IPS-15b (cell line): ENCODE measurements at regions not wholly inside any gene's neighbourhood (a gene's known extent, or its start where the extent isn't known, plus 50 kb on each side); places are given as distances from the start of the nearest gene placed in this dataset.

ENCODE experiments used
- H3K27me3 ChIP-seq: one replicate; pipeline ENCODE4 v1.6.1; 2013; ENCODE audit warnings: low read length; ENCODE audit not compliant: control insufficient read depth, insufficient read depth
- H3K36me3 ChIP-seq: one replicate; pipeline ENCODE4 v1.6.1; 2013; ENCODE audit warnings: low read length; ENCODE audit not compliant: control insufficient read depth, insufficient read depth
- H3K4me1 ChIP-seq: one replicate; pipeline ENCODE4 v1.6.1; 2013; ENCODE audit warnings: mild to moderate bottlenecking, low read length; ENCODE audit not compliant: control insufficient read depth, insufficient read depth
- H3K4me3 ChIP-seq: one replicate; pipeline ENCODE4 v1.5.1; 2013; ENCODE audit warnings: low read depth, low read length
- H3K9ac ChIP-seq: one replicate; pipeline ENCODE4 v1.6.1; 2013; ENCODE audit warnings: low read depth, mild to moderate bottlenecking, low read length
- H3K9me3 ChIP-seq: one replicate; pipeline ENCODE4 v1.6.1; 2013; ENCODE audit warnings: mild to moderate bottlenecking, low read length; ENCODE audit not compliant: control insufficient read depth, insufficient read depth

DNA sequence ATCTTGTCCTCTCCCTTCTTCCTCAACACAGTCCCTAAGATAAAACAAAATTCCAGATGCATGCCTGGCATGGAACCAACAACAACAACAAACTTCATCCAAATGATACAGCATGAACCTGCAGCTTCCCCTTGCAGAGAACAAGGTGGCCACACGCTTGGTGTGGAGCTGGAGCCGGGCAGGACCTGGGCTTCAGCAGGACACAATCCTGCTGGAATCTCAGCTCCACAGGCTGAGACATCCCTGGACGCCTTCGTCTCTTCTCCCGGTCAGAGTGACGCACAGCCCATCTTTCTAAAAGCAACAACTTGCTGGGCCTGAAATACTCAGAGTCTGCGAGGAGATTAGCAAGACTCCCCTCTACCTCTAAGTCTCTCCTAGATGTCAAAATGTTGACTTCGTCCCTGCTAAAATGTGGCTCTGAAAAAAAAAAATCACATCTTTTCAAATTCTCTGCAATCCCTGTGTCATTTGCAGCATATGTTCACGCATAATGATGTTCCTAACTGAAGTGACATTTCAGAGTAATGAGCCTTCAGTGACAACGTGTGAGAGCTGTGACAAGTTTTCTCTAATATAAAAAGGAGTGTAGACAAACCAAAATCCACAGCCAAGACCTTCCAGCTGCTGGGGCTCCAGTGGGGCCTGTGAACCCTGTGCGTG lies 1232.3 kb downstream of the TBC1D22A start:
- Histone ChIP-seq H3K9ac (no peak overlapping the region), H3K4me3 (no peak overlapping the region), H3K27me3 (no peaks in the 10 kb centered on the region), H3K36me3 (no peaks in the 10 kb centered on the region), H3K9me3 (no peaks in the 10 kb centered on the region), H3K4me1 (no peaks in the 10 kb centered on the region)

DNA sequence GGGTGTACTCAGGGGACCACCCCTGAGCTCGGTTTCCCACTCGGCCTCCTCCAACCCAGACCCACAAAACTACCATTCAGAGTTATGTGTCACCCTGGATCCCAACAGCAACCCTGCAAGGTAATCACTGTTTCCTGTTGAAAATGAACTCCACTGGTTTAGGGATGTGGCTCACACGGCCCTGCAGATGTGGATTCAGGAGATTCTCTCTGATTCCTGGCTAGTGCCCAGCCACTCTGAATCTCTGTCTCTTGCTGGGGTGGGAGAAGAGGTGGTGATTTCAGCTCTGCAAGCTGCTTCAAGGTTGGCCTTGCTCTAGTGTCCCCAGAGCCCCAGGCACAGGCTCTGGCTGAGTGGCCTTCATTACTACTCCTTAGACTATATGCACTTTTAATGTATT lies 1231.6 kb downstream of the TBC1D22A start:
- Histone ChIP-seq H3K9me3 (no peaks in the 10 kb centered on the region), H3K27me3 (no peaks in the 10 kb centered on the region), H3K36me3 (no peaks in the 10 kb centered on the region), H3K4me1 (no peaks in the 10 kb centered on the region), H3K4me3 (no peak overlapping the region), H3K9ac (no peak overlapping the region)

DNA sequence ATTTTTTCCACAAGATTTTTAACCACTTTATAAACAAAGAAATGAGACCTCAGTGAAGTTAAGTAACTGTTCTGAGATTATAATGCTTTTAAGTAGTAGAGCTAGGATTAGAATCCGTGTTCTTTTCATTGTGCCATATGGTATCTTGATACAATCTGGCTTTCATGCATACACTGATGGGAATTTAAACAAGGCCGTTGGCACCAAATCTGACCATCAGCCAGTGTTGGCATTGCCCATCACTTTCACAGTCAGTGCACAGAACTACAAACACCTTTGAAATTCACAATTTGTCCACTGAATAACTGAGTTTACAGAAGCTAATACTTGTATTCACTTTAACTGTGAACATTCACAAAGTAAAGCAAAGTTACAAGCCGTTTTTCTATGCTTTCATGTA lies 1228.0 kb downstream of the TBC1D22A start:
- no peaks in the 10 kb centered on the region for H3K9me3 ChIP-seq
- no peaks in the 10 kb centered on the region for H3K27me3 ChIP-seq
- H3K4me1 ChIP-seq, result no peaks in the 10 kb centered on the region
- H3K4me3 ChIP-seq, result no peak overlapping the region
- no peaks in the 10 kb centered on the region for H3K36me3 ChIP-seq
- H3K9ac ChIP-seq, result no peak overlapping the region

DNA sequence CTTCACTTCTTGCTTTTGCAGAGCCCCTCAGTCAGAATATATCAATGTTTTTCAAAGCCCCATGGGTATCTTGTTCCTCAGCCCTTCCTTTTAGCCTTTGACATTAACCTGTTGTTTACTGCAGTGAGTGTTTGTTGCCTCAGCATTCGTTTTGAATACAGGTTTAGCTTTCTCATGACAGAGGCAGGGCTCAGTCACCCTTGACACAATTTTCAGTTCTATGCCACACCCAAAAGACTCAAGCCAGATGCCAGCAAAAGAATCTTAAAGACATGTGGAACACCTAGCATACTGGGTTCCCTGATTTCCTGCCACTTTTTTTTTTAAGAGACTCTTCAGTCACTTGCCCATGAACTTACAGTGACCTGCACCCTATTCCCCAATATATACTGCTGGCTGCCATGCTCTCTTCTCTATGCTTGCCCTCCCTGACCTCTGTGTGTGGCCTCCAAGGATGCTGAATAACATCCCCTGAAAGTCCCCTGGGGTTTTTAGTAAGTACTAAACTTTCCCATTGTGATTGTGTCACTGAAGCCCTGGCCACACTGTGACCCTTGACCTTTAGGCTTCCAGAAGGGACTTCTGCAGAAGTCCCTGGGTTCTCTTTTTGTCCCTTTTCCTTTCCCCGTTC lies 1225.5 kb downstream of the TBC1D22A start:
- H3K4me1 ChIP-seq, result no peaks in the 10 kb centered on the region
- no peaks in the 10 kb centered on the region for H3K36me3 ChIP-seq
- H3K9me3 ChIP-seq, result no peaks in the 10 kb centered on the region
- H3K4me3 ChIP-seq, result no peak overlapping the region
- no peak overlapping the region for H3K9ac ChIP-seq
- no peaks in the 10 kb centered on the region for H3K27me3 ChIP-seq

DNA sequence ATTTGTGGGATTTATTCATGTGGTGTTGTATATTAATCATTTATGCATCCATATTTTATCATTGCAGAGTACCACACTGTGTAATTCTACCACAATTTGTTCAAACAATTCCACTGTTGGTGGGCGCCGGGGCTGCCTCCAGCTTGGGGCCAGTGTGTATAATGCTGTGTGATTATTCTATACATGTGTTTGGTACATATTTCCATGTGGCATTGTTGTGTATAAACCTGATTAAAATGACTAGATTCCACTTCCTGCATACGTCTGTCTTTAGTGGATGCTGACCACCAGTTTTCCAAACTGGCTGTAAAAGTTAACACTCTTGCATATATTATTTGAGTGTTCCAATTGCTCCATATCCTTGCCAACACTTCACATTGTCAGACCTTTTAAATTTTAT lies 1213.8 kb downstream of the TBC1D22A start:
- Histone ChIP-seq H3K36me3 (no peaks in the 10 kb centered on the region), H3K27me3 (no peaks in the 10 kb centered on the region), H3K9me3 (no peaks in the 10 kb centered on the region)

DNA sequence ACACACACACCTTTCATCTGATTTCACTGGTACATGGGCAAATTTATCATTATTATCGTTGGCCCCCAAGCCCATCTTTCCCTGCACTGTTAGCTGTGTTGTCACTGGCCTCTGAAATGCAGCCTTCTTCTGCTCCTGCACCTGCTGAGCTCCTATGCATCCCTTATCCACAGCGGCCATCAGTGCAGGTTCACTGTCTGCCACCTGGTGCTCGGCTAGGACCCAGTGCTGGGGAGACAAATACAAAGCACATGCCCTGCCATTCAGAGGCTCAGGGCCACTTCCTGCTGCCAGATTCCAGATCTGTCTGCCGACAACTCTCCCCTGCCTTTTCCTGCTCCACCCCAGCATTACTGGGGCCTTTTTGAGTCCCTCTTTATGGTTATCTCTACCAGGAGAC lies 1205.4 kb downstream of the TBC1D22A start:
- H3K36me3 ChIP-seq, result no peaks in the 10 kb centered on the region
- no peaks in the 10 kb centered on the region for H3K4me1 ChIP-seq
- H3K4me3 ChIP-seq, result no peak overlapping the region
- no peaks in the 10 kb centered on the region for H3K27me3 ChIP-seq
- H3K9me3 ChIP-seq, result no peaks in the 10 kb centered on the region
- no peak overlapping the region for H3K9ac ChIP-seq

More for the DNA sequence above, 1213.8 kb downstream of the TBC1D22A start:
- H3K4me3 ChIP-seq, result no peak overlapping the region
- no peaks in the 10 kb centered on the region for H3K4me1 ChIP-seq
- no peak overlapping the region for H3K9ac ChIP-seq

DNA sequence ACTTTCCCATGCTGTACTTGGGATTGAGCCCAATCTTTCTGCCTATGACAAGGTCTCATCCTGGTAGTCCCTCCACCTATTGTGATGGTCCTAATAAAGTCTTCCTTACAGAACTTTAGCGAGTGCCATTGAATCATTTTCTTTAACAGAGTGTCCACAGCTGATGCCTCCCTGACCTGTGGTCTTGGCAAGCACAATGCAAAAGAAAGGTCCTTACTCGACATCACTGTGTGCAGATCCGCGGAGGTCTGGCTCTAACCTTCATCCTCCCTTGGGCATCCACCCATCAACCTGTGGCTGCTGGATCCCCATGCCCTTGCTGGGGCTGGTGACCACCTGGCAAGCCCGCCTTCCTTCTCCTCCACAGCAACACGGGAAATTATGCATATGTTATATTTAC lies 1203.9 kb downstream of the TBC1D22A start:
- no peaks in the 10 kb centered on the region for H3K36me3 ChIP-seq
- no peak overlapping the region for H3K9ac ChIP-seq
- H3K4me1 ChIP-seq, result no peaks in the 10 kb centered on the region
- no peaks in the 10 kb centered on the region for H3K9me3 ChIP-seq
- no peak overlapping the region for H3K4me3 ChIP-seq
- H3K27me3 ChIP-seq, result no peaks in the 10 kb centered on the region

DNA sequence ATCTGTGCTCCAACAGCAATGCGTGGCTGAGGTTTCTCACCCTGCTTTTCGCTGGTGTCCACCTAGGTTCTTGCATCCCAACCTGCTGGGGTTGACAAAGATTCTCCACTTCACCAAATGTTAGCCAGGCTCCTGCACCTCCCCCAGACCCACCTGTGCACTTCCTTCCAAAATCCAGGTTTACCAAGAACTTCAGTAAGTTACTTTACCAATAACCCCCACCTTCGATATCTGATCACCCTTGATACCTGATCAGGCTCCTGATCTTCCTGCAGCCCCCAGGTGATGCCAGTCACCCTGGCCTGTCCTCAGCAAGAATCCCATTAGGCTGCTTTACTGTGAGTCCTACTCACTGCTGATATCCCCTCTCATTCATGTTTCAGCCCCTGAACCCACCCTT lies 1203.4 kb downstream of the TBC1D22A start:
- Histone ChIP-seq H3K27me3 (no peaks in the 10 kb centered on the region), H3K4me3 (no peak overlapping the region), H3K36me3 (no peaks in the 10 kb centered on the region), H3K4me1 (no peaks in the 10 kb centered on the region), H3K9me3 (no peaks in the 10 kb centered on the region), H3K9ac (no peak overlapping the region)

DNA sequence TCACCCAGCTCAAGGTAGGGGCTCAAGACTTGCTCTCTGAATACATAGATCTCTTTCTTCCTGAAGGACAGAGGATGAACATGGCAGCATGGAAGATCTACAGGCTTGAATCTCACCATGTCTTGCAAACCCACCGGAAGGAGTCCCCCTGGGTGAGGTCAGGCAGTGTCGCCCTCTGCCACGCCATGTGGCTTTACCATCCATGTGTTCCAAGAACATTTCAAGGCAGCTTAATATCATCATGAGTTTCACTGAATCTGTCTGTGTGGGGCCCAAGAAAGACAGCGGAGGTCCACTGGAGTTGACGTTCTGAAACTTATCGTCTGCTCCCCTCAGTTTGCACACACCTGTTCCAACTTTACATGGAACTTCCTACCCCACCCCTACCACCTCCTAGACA lies 1202.6 kb downstream of the TBC1D22A start:
- no peaks in the 10 kb centered on the region for H3K27me3 ChIP-seq
- H3K4me1 ChIP-seq, result no peaks in the 10 kb centered on the region
- no peak overlapping the region for H3K4me3 ChIP-seq
- no peak overlapping the region for H3K9ac ChIP-seq
- no peaks in the 10 kb centered on the region for H3K9me3 ChIP-seq
- no peaks in the 10 kb centered on the region for H3K36me3 ChIP-seq

DNA sequence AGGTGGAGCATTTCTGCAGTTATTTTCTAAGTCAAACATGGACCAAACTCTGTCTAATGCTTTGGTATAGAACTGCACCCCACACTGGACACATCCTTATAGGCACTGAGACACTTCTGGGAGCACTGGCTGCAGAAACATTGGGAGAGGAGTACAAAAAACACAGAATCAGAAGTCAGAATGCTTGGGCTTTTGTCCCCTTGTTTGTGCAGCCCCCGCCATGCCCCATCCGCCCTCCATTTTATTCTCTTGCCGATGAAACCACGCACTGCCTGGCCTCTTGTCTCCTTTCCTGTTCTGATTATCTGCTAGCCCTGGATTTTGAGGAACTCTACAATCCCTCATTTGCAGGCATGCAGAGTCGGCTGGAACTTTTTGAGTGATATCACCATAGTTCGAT lies 1201.2 kb downstream of the TBC1D22A start:
- Histone ChIP-seq H3K4me3 (no peak overlapping the region), H3K36me3 (no peaks in the 10 kb centered on the region), H3K4me1 (no peaks in the 10 kb centered on the region), H3K9me3 (no peaks in the 10 kb centered on the region), H3K27me3 (no peaks in the 10 kb centered on the region), H3K9ac (no peak overlapping the region)

DNA sequence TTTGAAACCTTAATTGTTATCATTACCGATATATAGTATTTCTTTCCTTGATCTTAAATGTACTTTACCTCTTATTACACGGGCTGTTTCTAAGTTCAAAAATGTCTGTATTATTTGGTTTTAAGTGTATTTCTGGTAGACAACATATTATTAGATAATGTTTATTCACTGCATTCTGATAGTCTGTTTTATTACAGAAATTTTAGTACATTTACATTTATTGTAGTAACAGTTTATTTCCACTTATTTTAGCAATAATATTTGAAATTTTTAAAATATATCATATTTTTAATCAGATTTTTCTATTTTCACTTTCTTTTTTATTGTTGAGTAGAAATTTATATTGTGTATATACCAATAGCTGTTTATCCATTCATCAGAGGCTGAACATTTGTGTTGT lies 1195.2 kb downstream of the TBC1D22A start:
- Histone ChIP-seq H3K9me3 (no peaks in the 10 kb centered on the region), H3K27me3 (no peaks in the 10 kb centered on the region), H3K9ac (no peak overlapping the region), H3K4me3 (no peak overlapping the region), H3K4me1 (no peaks in the 10 kb centered on the region), H3K36me3 (no peaks in the 10 kb centered on the region)

DNA sequence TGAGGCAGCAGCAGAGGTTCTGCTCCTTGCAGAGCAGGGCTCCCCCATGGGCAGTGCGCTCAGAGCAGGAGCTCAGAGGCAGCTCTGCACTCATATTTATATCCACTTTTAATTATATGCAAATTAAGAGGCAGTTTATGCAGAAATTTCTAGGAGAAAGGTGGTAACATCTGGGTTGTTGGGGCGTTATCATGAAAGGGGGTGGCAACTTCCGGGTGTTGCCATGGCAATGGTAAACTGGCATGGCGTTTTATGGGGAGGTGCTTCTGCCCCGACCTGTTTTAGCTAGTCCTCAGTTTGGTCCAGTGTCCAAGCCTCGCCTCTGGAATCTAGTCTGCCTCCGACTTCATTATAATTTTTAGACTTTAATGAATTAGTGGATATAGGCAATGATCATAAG lies 1191.7 kb downstream of the TBC1D22A start:
- Histone ChIP-seq H3K4me3 (no peak overlapping the region), H3K4me1 (no peaks in the 10 kb centered on the region), H3K9me3 (no peaks in the 10 kb centered on the region), H3K9ac (no peak overlapping the region), H3K27me3 (no peaks in the 10 kb centered on the region), H3K36me3 (no peaks in the 10 kb centered on the region)
